Neural cell (in vitro differentiated cells): ENCODE measurements at regions not wholly inside any gene's neighbourhood (a gene's known extent, or its start where the extent isn't known, plus 50 kb on each side); places are given as distances from the start of the nearest gene placed in this dataset.

Experiments used
- H2AFZ ChIP-seq: fragments of 200-600, 300-800 bp; sonication (generic), shearing (Covaris generic); 2 replicates; pipeline ENCODE4 v1.6.0; 2014; ENCODE audit warnings: low read depth, mild to moderate bottlenecking, antibody characterized with exemption, low read length, moderate library complexity
- H3F3A ChIP-seq: fragments of 200-600 bp; shearing (Covaris generic); 2 replicates; pipeline ENCODE4 v1.6.1; 2016; ENCODE audit warnings: mild to moderate bottlenecking, moderate library complexity, mixed read lengths, antibody characterized with exemption, low read length; ENCODE audit not compliant: insufficient read depth, poor library complexity, severe bottlenecking
- H3K27ac ChIP-seq: fragments of 200-600, 300-800 bp; sonication (generic), shearing (Covaris generic); 2 replicates; pipeline ENCODE4 v1.5.1; 2014; ENCODE audit warnings: mild to moderate bottlenecking, low read length, moderate library complexity
- H3K27me3 ChIP-seq: fragments of 300-800, 200-600 bp; sonication (generic), shearing (Covaris generic); 2 replicates; pipeline ENCODE4 v1.6.0; 2014; ENCODE audit warnings: mild to moderate bottlenecking, low read depth, low read length, moderate library complexity; ENCODE audit not compliant: insufficient read depth
- H3K36me3 ChIP-seq: fragments of 300-800, 200-600 bp; sonication (generic), shearing (Covaris generic); 2 replicates; pipeline ENCODE4 v1.5.1; 2014; ENCODE audit warnings: mild to moderate bottlenecking, antibody characterized with exemption, low read length, moderate library complexity; ENCODE audit not compliant: insufficient read depth
- H3K4me2 ChIP-seq: fragments of 300-800, 200-600 bp; sonication (generic), shearing (Covaris generic); 2 replicates; pipeline ENCODE4 v1.6.0; 2014; ENCODE audit warnings: mild to moderate bottlenecking, low read length
- H3K4me3 ChIP-seq: fragments of 300-800, 200-600 bp; sonication (generic), shearing (Covaris generic); 2 replicates; pipeline ENCODE4 v1.5.1; 2014; ENCODE audit warnings: mild to moderate bottlenecking, low read length, moderate library complexity
- H3K79me2 ChIP-seq: fragments of 200-600 bp; shearing (Covaris generic); replicated peaks from 2 replicates; pipeline ENCODE4 v1.6.0; 2014; ENCODE audit warnings: mild to moderate bottlenecking, low read length, moderate library complexity; ENCODE audit not compliant: insufficient read depth
- H3K9ac ChIP-seq: fragments of 300-800, 200-600 bp; sonication (generic), shearing (Covaris generic); 2 replicates; pipeline ENCODE4 v1.6.1; 2016; ENCODE audit warnings: mild to moderate bottlenecking, low read length, mixed read lengths
- H3K9me2 ChIP-seq: fragments of 200-600 bp; shearing (Covaris generic); 2 replicates; pipeline ENCODE4 v1.6.1; 2016; ENCODE audit warnings: mild to moderate bottlenecking, low read length, mixed read lengths; ENCODE audit not compliant: insufficient read depth
- H3K9me3 ChIP-seq: fragments of 200-600, 300-800 bp; sonication (generic), shearing (Covaris generic); 2 replicates; pipeline ENCODE4 v1.6.1; 2016; ENCODE audit warnings: mild to moderate bottlenecking, mixed run types, low read length, moderate library complexity, mixed read lengths
- H4K20me1 ChIP-seq: fragments of 200-600 bp; shearing (Covaris generic); 2 replicates; pipeline ENCODE4 v1.6.1; 2016; ENCODE audit warnings: mild to moderate bottlenecking, mixed run types; ENCODE audit not compliant: insufficient read depth
- EP300 ChIP-seq: fragments of 450-650 bp; conservative IDR thresholded peaks from 2 replicates; pipeline ENCODE4 v1.6.1; 2014; ENCODE audit warnings: antibody characterized with exemption, mild to moderate bottlenecking, moderate library complexity; ENCODE audit not compliant: poor library complexity, severe bottlenecking
- EZH2 ChIP-seq: fragments of 200-600, 300-800 bp; shearing (Covaris generic), sonication (generic); IDR thresholded peaks from 2 replicates; pipeline ENCODE4 v1.6.1; 2014; ENCODE audit warnings: antibody characterized with exemption, low read length, borderline replicate concordance, mild to moderate bottlenecking; ENCODE audit not compliant: insufficient read depth, poor library complexity, severe bottlenecking
- MXI1 ChIP-seq: fragments of 450-650 bp; conservative IDR thresholded peaks from 2 replicates; pipeline ENCODE4 v1.6.1; 2014; ENCODE audit warnings: antibody characterized with exemption, mild to moderate bottlenecking; ENCODE audit not compliant: poor library complexity, severe bottlenecking
- POLR2AphosphoS5 ChIP-seq: IDR thresholded peaks from 2 replicates; pipeline ENCODE4 v1.6.1; 2012
- RAD21 ChIP-seq: fragments of 450-650 bp; conservative IDR thresholded peaks from 2 replicates; pipeline ENCODE4 v1.6.1; 2014; ENCODE audit warnings: antibody characterized with exemption, mild to moderate bottlenecking, moderate library complexity
- REST ChIP-seq: IDR thresholded peaks from 2 replicates; pipeline ENCODE4 v1.6.1; 2012; ENCODE audit warnings: borderline replicate concordance
- SMC3 ChIP-seq: fragments of 450-650 bp; conservative IDR thresholded peaks from 2 replicates; pipeline ENCODE4 v1.6.1; 2014; ENCODE audit warnings: antibody characterized with exemption, mild to moderate bottlenecking, moderate library complexity; ENCODE audit not compliant: poor library complexity
- TAF1 ChIP-seq: IDR thresholded peaks from 2 replicates; pipeline ENCODE4 v1.6.1; 2012; ENCODE audit warnings: low read depth
- TF ChIP-seq, protein P1 (sequence below): fragments of 450-650 bp; IDR thresholded peaks from 2 replicates; pipeline ENCODE4 v1.5.1; 2014; ENCODE audit warnings: antibody characterized with exemption, mild to moderate bottlenecking, moderate library complexity; ENCODE audit not compliant: poor library complexity, severe bottlenecking

- Histone ChIP-seq H3K27ac (no peak overlapping the region), H3K9me3 (no peaks in the 10 kb centered on the region), H3K4me2 (no peak overlapping the region), H3F3A (peaks cover 5% of the 10 kb centered on the region), H2AFZ (no peak overlapping the region), H3K4me3 (no peak overlapping the region), H3K9ac (no peak overlapping the region), H3K9me2 (no peaks in the 10 kb centered on the region), H3K79me2 (no peaks in the 10 kb centered on the region), H4K20me1 (no peaks in the 10 kb centered on the region), H3K27me3 (no peaks in the 10 kb centered on the region), H3K36me3 (no peaks in the 10 kb centered on the region)
- TF ChIP-seq POLR2AphosphoS5 (no peak), TAF1 (no peak), SMC3 (no peak), MXI1 (no peak), RAD21 (no peak), REST (no peak), EP300 (no peak), EZH2 (no peak)
- TF ChIP-seq, protein P1, sequence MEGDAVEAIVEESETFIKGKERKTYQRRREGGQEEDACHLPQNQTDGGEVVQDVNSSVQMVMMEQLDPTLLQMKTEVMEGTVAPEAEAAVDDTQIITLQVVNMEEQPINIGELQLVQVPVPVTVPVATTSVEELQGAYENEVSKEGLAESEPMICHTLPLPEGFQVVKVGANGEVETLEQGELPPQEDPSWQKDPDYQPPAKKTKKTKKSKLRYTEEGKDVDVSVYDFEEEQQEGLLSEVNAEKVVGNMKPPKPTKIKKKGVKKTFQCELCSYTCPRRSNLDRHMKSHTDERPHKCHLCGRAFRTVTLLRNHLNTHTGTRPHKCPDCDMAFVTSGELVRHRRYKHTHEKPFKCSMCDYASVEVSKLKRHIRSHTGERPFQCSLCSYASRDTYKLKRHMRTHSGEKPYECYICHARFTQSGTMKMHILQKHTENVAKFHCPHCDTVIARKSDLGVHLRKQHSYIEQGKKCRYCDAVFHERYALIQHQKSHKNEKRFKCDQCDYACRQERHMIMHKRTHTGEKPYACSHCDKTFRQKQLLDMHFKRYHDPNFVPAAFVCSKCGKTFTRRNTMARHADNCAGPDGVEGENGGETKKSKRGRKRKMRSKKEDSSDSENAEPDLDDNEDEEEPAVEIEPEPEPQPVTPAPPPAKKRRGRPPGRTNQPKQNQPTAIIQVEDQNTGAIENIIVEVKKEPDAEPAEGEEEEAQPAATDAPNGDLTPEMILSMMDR = no peak
Observed at GRCh38 chr11:119505071-119505470, 82.1 kb upstream of the THY1 start.

DNA sequence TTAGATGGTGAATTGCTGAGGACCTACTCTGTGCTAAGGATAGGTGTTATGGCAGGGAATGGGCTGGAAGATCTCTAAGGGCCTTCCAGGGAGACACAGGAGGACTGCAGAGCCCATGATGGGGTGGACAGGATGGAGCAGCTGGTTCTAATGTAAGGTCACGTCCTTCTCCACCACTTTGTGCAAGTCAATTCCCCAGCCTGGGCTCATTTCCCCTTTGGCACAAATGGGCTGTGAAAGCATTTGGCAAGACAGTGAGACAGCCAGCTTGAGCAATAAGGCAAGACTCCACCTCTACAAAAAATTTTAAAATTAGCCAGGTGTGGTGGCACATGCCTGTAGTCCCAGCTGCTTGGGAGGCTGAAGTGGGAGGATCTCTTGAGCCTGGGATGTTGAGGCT lies 81.4 kb upstream of the THY1 start:
- H3K4me3 ChIP-seq = no peak overlapping the region
- H3K4me2 ChIP-seq = no peak overlapping the region
- H3F3A ChIP-seq = peaks cover 5% of the 10 kb centered on the region
- H3K79me2 ChIP-seq = no peaks in the 10 kb centered on the region
- H4K20me1 ChIP-seq = no peaks in the 10 kb centered on the region
- no peaks in the 10 kb centered on the region for H3K27me3 ChIP-seq
- no peak overlapping the region for H2AFZ ChIP-seq
- H3K9ac ChIP-seq = no peak overlapping the region
- no peaks in the 10 kb centered on the region for H3K9me2 ChIP-seq
- TF ChIP-seq, protein P1 = no peak
- no peak for TF ChIP-seq SMC3
- TF ChIP-seq RAD21 = no peak
- no peak for TF ChIP-seq EZH2
- H3K27ac ChIP-seq = no peak overlapping the region
- H3K9me3 ChIP-seq = no peaks in the 10 kb centered on the region
- no peaks in the 10 kb centered on the region for H3K36me3 ChIP-seq
